A549 (cell line): ENCODE measurements at regions not wholly inside any gene's neighbourhood (a gene's known extent, or its start where the extent isn't known, plus 50 kb on each side); places are given as distances from the start of the nearest gene placed in this dataset.

Experiments
- ATAC-seq, 2 experiments: fragments of 200-7000 bp in 1 of 2; fragments of >200 bp in 1 of 2; cut with Nextera tagmentation in 1 of 2; cut with Tn5 transposase in 1 of 2; 3 replicates each; pipeline versions ENCODE4 v1.8.0 to v1.9.1; 2018 to 2020; ENCODE audit warnings: mild to moderate bottlenecking in 1 of 2, moderate library complexity in 1 of 2
- CTCF ChIA-PET: fragments of 300-600 bp; sonication (Branson Sonifier 250); formaldehyde crosslinking; extraction: SDS; loops from one replicate; lab custom pipeline; 2021; ENCODE audit warnings: antibody characterized with exemption, inconsistent platforms; lab: Yijun Ruan, JAX
- POLR2A ChIA-PET: fragments of 350-600 bp; formaldehyde crosslinking; extraction: SDS; loops from one replicate; lab custom pipeline; 2021; ENCODE audit warnings: antibody characterized with exemption, inconsistent platforms; lab: Yijun Ruan, JAX
- DNase-seq, 2 experiments: peaks; one replicate each; pipeline versions ENCODE4 v3.0.0 to v3.0.0-alpha.2; 2011 to 2016; ENCODE audit warnings: low read depth in 1 of 2, low spot score in 1 of 2
- FAIRE-seq: peaks from 2 replicates; lab custom pipeline; 2011; peaks lifted over from hg19 to GRCh38; lab: Jason Lieb, UNC
- H3K27ac ChIP-seq, 2 experiments: fragments of >200 bp; sonication (Bioruptor Twin); formaldehyde crosslinking; 3 replicates each; pipeline ENCODE4 v1.5.1; 2016 to 2017
- H3K4me1 ChIP-seq: fragments of >200 bp; sonication (Bioruptor Twin); formaldehyde crosslinking; 3 replicates; pipeline ENCODE4 v1.6.1; 2016
- H3K4me2 ChIP-seq: fragments of >200 bp; sonication (Bioruptor Twin); formaldehyde crosslinking; 3 replicates; pipeline ENCODE4 v1.6.1; 2016
- H3K4me3 ChIP-seq: fragments of >200 bp; sonication (Bioruptor Twin); formaldehyde crosslinking; 3 replicates; pipeline ENCODE4 v1.5.1; 2016
- H3K9me3 ChIP-seq: fragments of >200 bp; sonication (Bioruptor Twin); formaldehyde crosslinking; 3 replicates; pipeline ENCODE4 v1.6.1; 2016
- CBX2 ChIP-seq: fragments of 200-600 bp; sonication (generic); IDR thresholded peaks from 2 replicates; pipeline ENCODE4 v1.6.1; 2016; ENCODE audit warnings: low read depth, mild to moderate bottlenecking, borderline replicate concordance
- EHMT2 ChIP-seq: fragments of 200-600 bp; sonication (generic); IDR thresholded peaks from 2 replicates; pipeline ENCODE4 v1.6.1; 2016; ENCODE audit warnings: antibody characterized with exemption, low read depth, mild to moderate bottlenecking, moderate library complexity
- ESRRA ChIP-seq: fragments of 150-350 bp; IDR thresholded peaks from 2 replicates; pipeline ENCODE4 v1.6.1; 2014; ENCODE audit warnings: mild to moderate bottlenecking, low read length, borderline replicate concordance
- FOXS1 ChIP-seq: fragments of 250-450 bp; sonication (Bioruptor Pico); IDR thresholded peaks from 2 replicates; pipeline ENCODE4 v1.5.0; 2020; ENCODE audit warnings: mild to moderate bottlenecking, moderate library complexity
- HDAC2 ChIP-seq: fragments of 200-600 bp; sonication (generic); IDR thresholded peaks from 2 replicates; pipeline ENCODE4 v1.6.1; 2016
- HEYL ChIP-seq: fragments of 250-450 bp; sonication (Bioruptor Pico); IDR thresholded peaks from 2 replicates; pipeline ENCODE4 v1.8.0; 2021; ENCODE audit warnings: mild to moderate bottlenecking, moderate library complexity
- JUN ChIP-seq, 2 experiments: fragments of >200 bp; sonication (Bioruptor Twin); formaldehyde crosslinking; IDR thresholded peaks; 2 replicates in 1 of 2; 3 replicates in 1 of 2; pipeline ENCODE4 v1.6.1; 2016 to 2017
- KDM1A ChIP-seq: fragments of 200-600 bp; sonication (generic); IDR thresholded peaks from 2 replicates; pipeline ENCODE4 v1.6.1; 2016; ENCODE audit warnings: low read depth, mild to moderate bottlenecking
- MAFK ChIP-seq: fragments of 450-650 bp; IDR thresholded peaks from 2 replicates; pipeline ENCODE4 v1.6.1; 2014; ENCODE audit not compliant: partially characterized antibody
- MAZ ChIP-seq: fragments of 150-350 bp; IDR thresholded peaks from 2 replicates; pipeline ENCODE4 v1.6.1; 2014; ENCODE audit warnings: antibody characterized with exemption, low read depth, low read length, borderline replicate concordance
- NFE2L2 ChIP-seq: fragments of 150-350 bp; conservative IDR thresholded peaks from 2 replicates; pipeline ENCODE4 v1.6.1; 2014; ENCODE audit warnings: low read length
- NPAS2 ChIP-seq: fragments of 250-450 bp; sonication (Bioruptor Pico); IDR thresholded peaks from 2 replicates; pipeline ENCODE4 v1.8.0; 2022; ENCODE audit warnings: mild to moderate bottlenecking, moderate library complexity, borderline replicate concordance
- NR3C1 ChIP-seq: fragments of >200 bp; sonication (Bioruptor Twin); formaldehyde crosslinking; IDR thresholded peaks from 3 replicates; pipeline ENCODE4 v1.6.1; 2017
- RAD21 ChIP-seq, 2 experiments: fragments of >200 bp in 1 of 2; sonication (Bioruptor Twin) in 1 of 2; formaldehyde crosslinking in 1 of 2; IDR thresholded peaks in 1 of 2; conservative IDR thresholded peaks in 1 of 2; 2 replicates in 1 of 2; 3 replicates in 1 of 2; pipeline ENCODE4 v1.6.1; 2012 to 2018; ENCODE audit warnings: inconsistent platforms in 1 of 2
- RARB ChIP-seq: fragments of 250-450 bp; sonication (Bioruptor Pico); IDR thresholded peaks from 2 replicates; pipeline ENCODE4 v1.8.0; 2021; ENCODE audit warnings: mild to moderate bottlenecking, moderate library complexity
- RNF2 ChIP-seq: fragments of 200-600 bp; sonication (generic); IDR thresholded peaks from 2 replicates; pipeline ENCODE4 v1.6.1; 2016; ENCODE audit warnings: low read depth, mild to moderate bottlenecking, antibody characterized with exemption, moderate library complexity, borderline replicate concordance
- TP53 ChIP-seq: fragments of 250-450 bp; sonication (Bioruptor Pico); IDR thresholded peaks from 2 replicates; pipeline ENCODE4 v1.5.0; 2021; ENCODE audit warnings: mild to moderate bottlenecking, moderate library complexity
- ZNF302 ChIP-seq: fragments of 250-450 bp; sonication (Bioruptor Pico); IDR thresholded peaks from 2 replicates; pipeline ENCODE4 v1.9.0; 2021; ENCODE audit warnings: inconsistent platforms, mild to moderate bottlenecking, moderate library complexity
- WGBS: methylation state at CpG from one replicate; pipeline ENCODE4 v1.1.6; 2017; ENCODE audit errors: missing lambda C conversion rate; 5-methylcytosine and 5-hydroxymethylcytosine counted together
- TF ChIP-seq, protein P1 (sequence below): fragments of 450-650 bp; IDR thresholded peaks from 2 replicates; pipeline ENCODE4 v1.6.1; 2014; ENCODE audit warnings: antibody characterized with exemption
- TF ChIP-seq, protein P2 (sequence below): IDR thresholded peaks from 2 replicates; pipeline ENCODE4 v1.6.1; 2012
- TF ChIP-seq, protein P3 (sequence below): fragments of 200-600 bp; sonication (generic); IDR thresholded peaks from 2 replicates; pipeline ENCODE4 v1.6.1; 2016; ENCODE audit warnings: antibody characterized with exemption, mild to moderate bottlenecking, moderate library complexity
- TF ChIP-seq, protein P4 (sequence below): fragments of 250-450 bp; sonication (Bioruptor Pico); IDR thresholded peaks from 2 replicates; pipeline ENCODE4 v1.5.0; 2020; ENCODE audit warnings: low read depth, mild to moderate bottlenecking, moderate library complexity
- TF ChIP-seq, protein P5 (sequence below): fragments of 150-350 bp; IDR thresholded peaks from 2 replicates; pipeline ENCODE4 v1.6.1; 2014; ENCODE audit warnings: low read depth, mild to moderate bottlenecking, low read length
- TF ChIP-seq, protein P6 (sequence below): IDR thresholded peaks from 2 replicates; pipeline ENCODE4 v1.6.1; 2012; ENCODE audit warnings: low read depth, borderline replicate concordance
- TF ChIP-seq, protein P7 (sequence below): IDR thresholded peaks from 2 replicates; pipeline ENCODE4 v1.6.1; 2012

DNA sequence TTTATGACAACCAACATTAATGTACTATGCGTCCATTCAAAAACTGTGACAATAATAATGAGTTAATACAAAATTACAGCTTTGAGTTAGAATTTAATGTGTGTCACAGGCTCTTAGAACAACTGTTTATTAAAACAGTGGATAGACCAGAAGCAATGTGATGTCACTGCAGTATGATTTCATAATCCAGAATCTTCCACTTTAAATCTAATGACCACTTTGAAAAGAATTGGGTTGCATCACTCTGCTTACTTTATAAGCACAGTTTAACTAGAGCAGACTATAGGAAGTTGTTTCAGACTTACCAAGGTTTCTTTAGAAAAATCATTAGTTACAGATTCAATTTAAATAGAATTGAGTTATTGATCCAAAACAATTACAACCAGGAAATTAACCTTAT is 758.5 kb downstream of the KCTD8 start (continued):
- TF ChIP-seq HEYL (CRISPR knock-in tag), result no peak
- no peak for TF ChIP-seq FOXS1 (CRISPR knock-in tag)
- TF ChIP-seq TP53 (CRISPR knock-in tag), result no peak
- no peak for TF ChIP-seq HDAC2

DNA sequence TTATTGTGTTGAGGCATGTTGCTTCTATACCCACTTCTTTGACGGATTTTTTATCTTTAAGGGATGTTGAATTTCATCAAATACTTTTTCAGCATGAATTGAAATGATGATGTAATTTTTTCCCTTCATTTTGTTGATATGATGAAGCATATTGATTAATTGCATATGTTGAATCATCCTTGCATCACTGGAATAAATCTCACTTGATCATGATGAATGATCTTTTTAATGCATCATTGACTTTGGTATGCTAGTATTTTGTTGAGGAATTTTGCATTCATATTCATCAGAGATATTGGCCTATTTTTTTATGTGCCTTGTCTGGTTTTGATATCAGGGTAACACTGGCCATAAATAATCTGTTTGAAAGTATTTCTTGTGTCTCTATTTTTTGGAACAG is 754.7 kb downstream of the KCTD8 start:
- 0% methylated on average over 1 of the region's 1 CpG for WGBS
- no peaks in the 10 kb centered on the region for H3K9me3 ChIP-seq
- CTCF ChIA-PET, result no interaction called here

DNA sequence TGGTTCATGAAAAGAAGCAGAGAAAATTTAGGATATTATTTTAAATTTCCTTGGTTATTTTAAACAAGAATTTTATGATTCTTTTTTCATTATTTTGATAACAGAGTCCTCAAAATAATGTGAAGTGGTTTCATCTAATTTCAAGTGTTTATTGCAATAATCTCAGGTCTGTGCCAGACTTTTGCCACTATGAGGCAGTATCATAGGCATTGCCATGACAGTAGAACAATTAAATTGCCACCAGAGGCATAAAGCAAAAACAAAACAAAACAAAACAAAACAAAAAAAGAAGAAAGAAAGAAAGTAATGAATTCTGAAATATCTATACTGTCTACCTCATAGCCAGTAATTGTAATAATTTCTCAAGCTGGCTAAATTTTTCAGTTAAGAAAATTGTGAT is 739.2 kb downstream of the KCTD8 start:
- FAIRE-seq, result no peak
- TF ChIP-seq NPAS2 (CRISPR knock-in tag) (no peak), RNF2 (no peak), RAD21 (conservative IDR thresholded peaks at IDR 0.05 in 1 of 2, IDR thresholded peaks at IDR 0.05 in 1 of 2) (no peak), ZNF302 (CRISPR knock-in tag) (no peak), KDM1A (no peak), ESRRA (no peak), RARB (no peak), EHMT2 (no peak), MAZ (no peak), MAFK (no peak), NFE2L2 (no peak)
- TF ChIP-seq, protein P1, sequence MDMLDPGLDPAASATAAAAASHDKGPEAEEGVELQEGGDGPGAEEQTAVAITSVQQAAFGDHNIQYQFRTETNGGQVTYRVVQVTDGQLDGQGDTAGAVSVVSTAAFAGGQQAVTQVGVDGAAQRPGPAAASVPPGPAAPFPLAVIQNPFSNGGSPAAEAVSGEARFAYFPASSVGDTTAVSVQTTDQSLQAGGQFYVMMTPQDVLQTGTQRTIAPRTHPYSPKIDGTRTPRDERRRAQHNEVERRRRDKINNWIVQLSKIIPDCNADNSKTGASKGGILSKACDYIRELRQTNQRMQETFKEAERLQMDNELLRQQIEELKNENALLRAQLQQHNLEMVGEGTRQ, result no peak
- TF ChIP-seq, protein P2, sequence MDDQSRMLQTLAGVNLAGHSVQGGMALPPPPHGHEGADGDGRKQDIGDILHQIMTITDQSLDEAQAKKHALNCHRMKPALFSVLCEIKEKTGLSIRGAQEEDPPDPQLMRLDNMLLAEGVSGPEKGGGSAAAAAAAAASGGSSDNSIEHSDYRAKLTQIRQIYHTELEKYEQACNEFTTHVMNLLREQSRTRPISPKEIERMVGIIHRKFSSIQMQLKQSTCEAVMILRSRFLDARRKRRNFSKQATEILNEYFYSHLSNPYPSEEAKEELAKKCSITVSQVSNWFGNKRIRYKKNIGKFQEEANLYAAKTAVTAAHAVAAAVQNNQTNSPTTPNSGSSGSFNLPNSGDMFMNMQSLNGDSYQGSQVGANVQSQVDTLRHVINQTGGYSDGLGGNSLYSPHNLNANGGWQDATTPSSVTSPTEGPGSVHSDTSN, result no peak
- TF ChIP-seq, protein P3, sequence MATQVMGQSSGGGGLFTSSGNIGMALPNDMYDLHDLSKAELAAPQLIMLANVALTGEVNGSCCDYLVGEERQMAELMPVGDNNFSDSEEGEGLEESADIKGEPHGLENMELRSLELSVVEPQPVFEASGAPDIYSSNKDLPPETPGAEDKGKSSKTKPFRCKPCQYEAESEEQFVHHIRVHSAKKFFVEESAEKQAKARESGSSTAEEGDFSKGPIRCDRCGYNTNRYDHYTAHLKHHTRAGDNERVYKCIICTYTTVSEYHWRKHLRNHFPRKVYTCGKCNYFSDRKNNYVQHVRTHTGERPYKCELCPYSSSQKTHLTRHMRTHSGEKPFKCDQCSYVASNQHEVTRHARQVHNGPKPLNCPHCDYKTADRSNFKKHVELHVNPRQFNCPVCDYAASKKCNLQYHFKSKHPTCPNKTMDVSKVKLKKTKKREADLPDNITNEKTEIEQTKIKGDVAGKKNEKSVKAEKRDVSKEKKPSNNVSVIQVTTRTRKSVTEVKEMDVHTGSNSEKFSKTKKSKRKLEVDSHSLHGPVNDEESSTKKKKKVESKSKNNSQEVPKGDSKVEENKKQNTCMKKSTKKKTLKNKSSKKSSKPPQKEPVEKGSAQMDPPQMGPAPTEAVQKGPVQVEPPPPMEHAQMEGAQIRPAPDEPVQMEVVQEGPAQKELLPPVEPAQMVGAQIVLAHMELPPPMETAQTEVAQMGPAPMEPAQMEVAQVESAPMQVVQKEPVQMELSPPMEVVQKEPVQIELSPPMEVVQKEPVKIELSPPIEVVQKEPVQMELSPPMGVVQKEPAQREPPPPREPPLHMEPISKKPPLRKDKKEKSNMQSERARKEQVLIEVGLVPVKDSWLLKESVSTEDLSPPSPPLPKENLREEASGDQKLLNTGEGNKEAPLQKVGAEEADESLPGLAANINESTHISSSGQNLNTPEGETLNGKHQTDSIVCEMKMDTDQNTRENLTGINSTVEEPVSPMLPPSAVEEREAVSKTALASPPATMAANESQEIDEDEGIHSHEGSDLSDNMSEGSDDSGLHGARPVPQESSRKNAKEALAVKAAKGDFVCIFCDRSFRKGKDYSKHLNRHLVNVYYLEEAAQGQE, result no peak
- TF ChIP-seq, protein P4, sequence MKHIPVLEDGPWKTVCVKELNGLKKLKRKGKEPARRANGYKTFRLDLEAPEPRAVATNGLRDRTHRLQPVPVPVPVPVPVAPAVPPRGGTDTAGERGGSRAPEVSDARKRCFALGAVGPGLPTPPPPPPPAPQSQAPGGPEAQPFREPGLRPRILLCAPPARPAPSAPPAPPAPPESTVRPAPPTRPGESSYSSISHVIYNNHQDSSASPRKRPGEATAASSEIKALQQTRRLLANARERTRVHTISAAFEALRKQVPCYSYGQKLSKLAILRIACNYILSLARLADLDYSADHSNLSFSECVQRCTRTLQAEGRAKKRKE, result no peak
- TF ChIP-seq, protein P5, sequence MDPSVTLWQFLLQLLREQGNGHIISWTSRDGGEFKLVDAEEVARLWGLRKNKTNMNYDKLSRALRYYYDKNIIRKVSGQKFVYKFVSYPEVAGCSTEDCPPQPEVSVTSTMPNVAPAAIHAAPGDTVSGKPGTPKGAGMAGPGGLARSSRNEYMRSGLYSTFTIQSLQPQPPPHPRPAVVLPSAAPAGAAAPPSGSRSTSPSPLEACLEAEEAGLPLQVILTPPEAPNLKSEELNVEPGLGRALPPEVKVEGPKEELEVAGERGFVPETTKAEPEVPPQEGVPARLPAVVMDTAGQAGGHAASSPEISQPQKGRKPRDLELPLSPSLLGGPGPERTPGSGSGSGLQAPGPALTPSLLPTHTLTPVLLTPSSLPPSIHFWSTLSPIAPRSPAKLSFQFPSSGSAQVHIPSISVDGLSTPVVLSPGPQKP, result no peak
- CTCF ChIA-PET, result no interaction called here

More for the DNA sequence above, 754.7 kb downstream of the KCTD8 start:
- no peak overlapping the region for H3K4me2 ChIP-seq
- H3K27ac ChIP-seq, result no peak overlapping the region
- no peak for TF ChIP-seq MAFK
- TF ChIP-seq NR3C1, result no peak
- no peak for TF ChIP-seq ZNF302 (CRISPR knock-in tag)
- TF ChIP-seq, protein P6, sequence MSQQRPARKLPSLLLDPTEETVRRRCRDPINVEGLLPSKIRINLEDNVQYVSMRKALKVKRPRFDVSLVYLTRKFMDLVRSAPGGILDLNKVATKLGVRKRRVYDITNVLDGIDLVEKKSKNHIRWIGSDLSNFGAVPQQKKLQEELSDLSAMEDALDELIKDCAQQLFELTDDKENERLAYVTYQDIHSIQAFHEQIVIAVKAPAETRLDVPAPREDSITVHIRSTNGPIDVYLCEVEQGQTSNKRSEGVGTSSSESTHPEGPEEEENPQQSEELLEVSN, result no peak
- no peak for TF ChIP-seq JUN (IDR thresholded peaks at IDR 0.05)
- TF ChIP-seq, protein P7, sequence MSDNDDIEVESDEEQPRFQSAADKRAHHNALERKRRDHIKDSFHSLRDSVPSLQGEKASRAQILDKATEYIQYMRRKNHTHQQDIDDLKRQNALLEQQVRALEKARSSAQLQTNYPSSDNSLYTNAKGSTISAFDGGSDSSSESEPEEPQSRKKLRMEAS, result no peak
- no peak for TF ChIP-seq RNF2
- TF ChIP-seq NFE2L2, result no peak
- TF ChIP-seq, protein P2, result no peak
- TF ChIP-seq EHMT2, result no peak
- TF ChIP-seq CBX2, result no peak
- TF ChIP-seq, all 56 proteins: peak for 0
- no peaks in the 10 kb centered on the region for H3K4me1 ChIP-seq
- POLR2A ChIA-PET, result no interaction called here
- DNase-seq, result no peak
- H3K4me3 ChIP-seq, result no peak overlapping the region
- ATAC-seq, result no peak
- no peak for FAIRE-seq

More for the DNA sequence above, 739.2 kb downstream of the KCTD8 start:
- H3K4me2 ChIP-seq, result no peak overlapping the region
- POLR2A ChIA-PET, result no interaction called here
- H3K27ac ChIP-seq, result no peak overlapping the region
- no peak overlapping the region for H3K4me3 ChIP-seq
- no peaks in the 10 kb centered on the region for H3K4me1 ChIP-seq
- ATAC-seq (no peak), DNase-seq (no peak)
- H3K9me3 ChIP-seq, result no peaks in the 10 kb centered on the region
